GM12878 (cell line): ENCODE measurements at regions not wholly inside any gene's neighbourhood (a gene's known extent, or its start where the extent isn't known, plus 50 kb on each side); places are given as distances from the start of the nearest gene placed in this dataset.

ENCODE experiments used
- ATAC-seq: fragments of 200-7000 bp; cut with Tn5 transposase; 3 replicates; pipeline ENCODE4 v1.9.1; 2020; ENCODE audit warnings: mild to moderate bottlenecking, moderate library complexity
- BruUV-seq: library from RNA; stranded (reverse); fragments of 400-500 nt; replicated peaks from 2 replicates; lab custom pipeline; 2021; lab: Mats Ljungman, UMichigan
- CTCF ChIA-PET: fragments of 300-600 bp; sonication (Branson Sonifier 250); formaldehyde crosslinking; extraction: SDS; loops from one replicate; lab custom pipeline; 2021; ENCODE audit warnings: inconsistent platforms; lab: Yijun Ruan, JAX
- POLR2A ChIA-PET: fragments of 350-600 bp; formaldehyde crosslinking; extraction: SDS; loops from one replicate; lab custom pipeline; 2021; ENCODE audit warnings: inconsistent platforms; lab: Charles Lee
- RAD21 ChIA-PET: fragments of 300-600 bp; sonication (Branson Sonifier 250); formaldehyde crosslinking; loops from one replicate; lab custom pipeline; 2023; ENCODE audit warnings: antibody characterized with exemption; ENCODE audit not compliant: unreplicated experiment; lab: Charles Lee
- SMC1A ChIA-PET: fragments of 300-600 bp; sonication (Branson Sonifier 250); formaldehyde crosslinking; loops from one replicate; lab custom pipeline; 2023; ENCODE audit not compliant: unreplicated experiment, uncharacterized antibody; lab: Charles Lee
- DNase-seq: peaks from one replicate; pipeline ENCODE4 v3.0.0-alpha.2; 2011; ENCODE audit warnings: low read depth, low spot score
- FAIRE-seq: peaks from 3 replicates; lab custom pipeline; 2011; peaks lifted over from hg19 to GRCh38; lab: Jason Lieb, UNC
- H2AFZ ChIP-seq: 2 replicates; pipeline ENCODE4 v1.6.0; 2011; ENCODE audit warnings: low read depth, low read length, control low read depth; ENCODE audit not compliant: control insufficient read depth
- H3K27ac ChIP-seq: 2 replicates; pipeline ENCODE4 v1.5.1; 2011; ENCODE audit warnings: control low read depth; ENCODE audit not compliant: control insufficient read depth, insufficient read depth
- H3K27me3 ChIP-seq, 2 experiments: replicated peaks in 1 of 2; 2 replicates each; pipeline versions ENCODE4 v1.6.0 to v1.6.1; 2011; ENCODE audit warnings: low read length in 1 of 2; ENCODE audit not compliant: control insufficient read depth in 2 of 2, insufficient read depth in 2 of 2
- H3K36me3 ChIP-seq, 2 experiments: 2 replicates each; pipeline ENCODE4 v1.5.1; 2011; ENCODE audit warnings: low read length in 1 of 2; ENCODE audit not compliant: control insufficient read depth in 2 of 2, insufficient read depth in 2 of 2
- H3K4me1 ChIP-seq: 2 replicates; pipeline ENCODE4 v1.6.1; 2011; ENCODE audit warnings: mild to moderate bottlenecking, low read length, moderate library complexity, mixed read lengths; ENCODE audit not compliant: control insufficient read depth, insufficient read depth
- H3K4me2 ChIP-seq: 2 replicates; pipeline ENCODE4 v1.6.0; 2011; ENCODE audit warnings: control low read depth; ENCODE audit not compliant: control insufficient read depth, insufficient read depth
- H3K4me3 ChIP-seq: fragments of 200-600 bp; sonication (generic); 2 replicates; pipeline ENCODE4 v1.5.1; 2016
- H3K79me2 ChIP-seq: 2 replicates; pipeline ENCODE4 v1.6.0; 2011; ENCODE audit warnings: low read length; ENCODE audit not compliant: control insufficient read depth, insufficient read depth
- H3K9ac ChIP-seq: 2 replicates; pipeline ENCODE4 v1.8.0; 2011; ENCODE audit warnings: low read length, control low read depth, mixed read lengths; ENCODE audit not compliant: control insufficient read depth, insufficient read depth
- H3K9me3 ChIP-seq: replicated peaks from 3 replicates; pipeline ENCODE4 v1.5.1; 2011; ENCODE audit warnings: mild to moderate bottlenecking, low read length; ENCODE audit not compliant: control insufficient read depth, insufficient read depth
- H4K20me1 ChIP-seq: 2 replicates; pipeline ENCODE4 v1.6.0; 2011; ENCODE audit not compliant: control insufficient read depth, insufficient read depth
- E2F4 ChIP-seq: IDR thresholded peaks from 2 replicates; pipeline ENCODE4 v1.6.1; 2012; ENCODE audit warnings: low read depth, low read length, improper control_type of control experiment
- FOXM1 ChIP-seq: IDR thresholded peaks from 2 replicates; pipeline ENCODE4 v1.6.1; 2012; ENCODE audit warnings: low read depth, mild to moderate bottlenecking, inconsistent platforms, low read length, moderate library complexity
- GATAD2B ChIP-seq: fragments of 450-650 bp; conservative IDR thresholded peaks from 2 replicates; pipeline ENCODE4 v1.6.1; 2017; ENCODE audit warnings: low read depth, mild to moderate bottlenecking, moderate library complexity
- HDAC6 ChIP-seq: fragments of 200-600 bp; sonication (generic); IDR thresholded peaks from one replicate; pipeline ENCODE4 v1.8.0; 2017; ENCODE audit warnings: antibody characterized with exemption; ENCODE audit not compliant: unreplicated experiment
- IKZF1 ChIP-seq: fragments of 450-650 bp; conservative IDR thresholded peaks from 2 replicates; pipeline ENCODE4 v1.6.1; 2017; ENCODE audit warnings: antibody characterized with exemption, mild to moderate bottlenecking
- IRF4 ChIP-seq: IDR thresholded peaks from 2 replicates; pipeline ENCODE4 v1.6.1; 2011; ENCODE audit warnings: low read depth, low read length
- MTA3 ChIP-seq: IDR thresholded peaks from 2 replicates; pipeline ENCODE4 v1.6.1; 2012; ENCODE audit warnings: low read length, inconsistent platforms, borderline replicate concordance
- SMARCA5 ChIP-seq: fragments of 450-650 bp; IDR thresholded peaks from 2 replicates; pipeline ENCODE4 v1.6.1; 2017; ENCODE audit warnings: mild to moderate bottlenecking
- SUPT20H ChIP-seq: IDR thresholded peaks from 2 replicates; pipeline ENCODE4 v1.6.1; 2011; ENCODE audit warnings: low read depth, mild to moderate bottlenecking, low read length, moderate library complexity, borderline replicate concordance; ENCODE audit not compliant: control insufficient read depth
- YY1 ChIP-seq: IDR thresholded peaks from 2 replicates; pipeline ENCODE4 v1.6.1; 2011; ENCODE audit warnings: low read depth, mild to moderate bottlenecking, low read length
- in situ Hi-C: fragments of 300-500 bp; cut with MboI; formaldehyde crosslinking; loops from 9 replicates; pipeline ENCODE4 v1.14.3; 2018; ENCODE audit warnings: mixed read lengths
- intact Hi-C: fragments of 100-400 bp; cut with micrococcal nuclease; formaldehyde crosslinking; loops from one replicate; pipeline ENCODE4 v1.14.2; 2022; ENCODE audit not compliant: unreplicated experiment
- TF ChIP-seq, protein P1 (sequence below): fragments of 450-650 bp; IDR thresholded peaks from 2 replicates; pipeline ENCODE4 v1.6.1; 2018; ENCODE audit warnings: mild to moderate bottlenecking, low read depth, moderate library complexity; ENCODE audit not compliant: partially characterized antibody

GRCh38 chr6:110552076-110552475 lies 75.7 kb upstream of the SLC22A16 start:
- in situ Hi-C loops (no loop called here), intact Hi-C loops (no loop called here)
- Histone ChIP-seq H3K79me2 (no peaks in the 10 kb centered on the region), H3K27ac (no peak overlapping the region), H3K4me3 (no peak overlapping the region), H3K4me2 (no peak overlapping the region), H3K9me3 (no peaks in the 10 kb centered on the region; the same call in 1 of the 3 replicates), H2AFZ (no peak overlapping the region), H3K27me3 (no peaks in the 10 kb centered on the region), H4K20me1 (no peaks in the 10 kb centered on the region), H3K36me3 (no peaks in the 10 kb centered on the region)
- SMC1A ChIA-PET = no interaction called here
- FAIRE-seq (no peak), DNase-seq (no peak), ATAC-seq (no peak)
- RAD21 ChIA-PET = no interaction called here
- CTCF ChIA-PET = no interaction called here
- POLR2A ChIA-PET = no interaction called here
- no peak for TF ChIP-seq GATAD2B
- no peak for TF ChIP-seq HDAC6
- TF ChIP-seq FOXM1 = no peak
- TF ChIP-seq, protein P1, sequence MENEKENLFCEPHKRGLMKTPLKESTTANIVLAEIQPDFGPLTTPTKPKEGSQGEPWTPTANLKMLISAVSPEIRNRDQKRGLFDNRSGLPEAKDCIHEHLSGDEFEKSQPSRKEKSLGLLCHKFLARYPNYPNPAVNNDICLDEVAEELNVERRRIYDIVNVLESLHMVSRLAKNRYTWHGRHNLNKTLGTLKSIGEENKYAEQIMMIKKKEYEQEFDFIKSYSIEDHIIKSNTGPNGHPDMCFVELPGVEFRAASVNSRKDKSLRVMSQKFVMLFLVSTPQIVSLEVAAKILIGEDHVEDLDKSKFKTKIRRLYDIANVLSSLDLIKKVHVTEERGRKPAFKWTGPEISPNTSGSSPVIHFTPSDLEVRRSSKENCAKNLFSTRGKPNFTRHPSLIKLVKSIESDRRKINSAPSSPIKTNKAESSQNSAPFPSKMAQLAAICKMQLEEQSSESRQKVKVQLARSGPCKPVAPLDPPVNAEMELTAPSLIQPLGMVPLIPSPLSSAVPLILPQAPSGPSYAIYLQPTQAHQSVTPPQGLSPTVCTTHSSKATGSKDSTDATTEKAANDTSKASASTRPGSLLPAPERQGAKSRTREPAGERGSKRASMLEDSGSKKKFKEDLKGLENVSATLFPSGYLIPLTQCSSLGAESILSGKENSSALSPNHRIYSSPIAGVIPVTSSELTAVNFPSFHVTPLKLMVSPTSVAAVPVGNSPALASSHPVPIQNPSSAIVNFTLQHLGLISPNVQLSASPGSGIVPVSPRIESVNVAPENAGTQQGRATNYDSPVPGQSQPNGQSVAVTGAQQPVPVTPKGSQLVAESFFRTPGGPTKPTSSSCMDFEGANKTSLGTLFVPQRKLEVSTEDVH = no peak
- no peak for TF ChIP-seq SMARCA5
- TF ChIP-seq MTA3 = no peak
- TF ChIP-seq E2F4 = no peak
- no peak for TF ChIP-seq SUPT20H
- TF ChIP-seq IKZF1 = no peak
- TF ChIP-seq IRF4 = no peak
- TF ChIP-seq YY1 = no peak
- TF ChIP-seq, all 136 proteins: peak for 0
- no TSS peak for BruUV-seq
- Histone ChIP-seq H3K4me1 (no peaks in the 10 kb centered on the region), H3K9ac (no peak overlapping the region)
